Adrenal gland (tissue), 9 donors: ENCODE measurements at regions not wholly inside any gene's neighbourhood (a gene's known extent, or its start where the extent isn't known, plus 50 kb on each side); places are given as distances from the start of the nearest gene placed in this dataset.
"Not testable (repeated sequence)": the region's sequence is repeated elsewhere in the genome, so short reads cannot be mapped to it uniquely, and the experiment has no call there.

Source experiments
- DNase-seq, 7 donors: peaks; one replicate each; pipeline ENCODE4 v3.0.0-alpha.2; 2019 to 2020
- H3K27ac ChIP-seq, 5 donors: fragments of 200-600 bp; sonication (generic) in 4 of 5; 1 replicate in 3 of 5; 2 replicates in 2 of 5; pipeline versions ENCODE4 v1.5.1 to v1.8.0; 2016 to 2020; ENCODE audit warnings: mild to moderate bottlenecking in 1 of 5
- H3K27me3 ChIP-seq: fragments of 200-600 bp; 2 replicates; pipeline ENCODE4 v1.8.0; 2021
- H3K36me3 ChIP-seq, 2 donors: fragments of 200-600 bp; replicated peaks in 1 of 2; 1 replicate in 1 of 2; 2 replicates in 1 of 2; pipeline versions ENCODE4 v1.5.1 to v1.8.0; 2018 to 2022
- H3K4me1 ChIP-seq, 2 donors: fragments of 200-600 bp; replicated peaks in 1 of 2; 1 replicate in 1 of 2; 2 replicates in 1 of 2; pipeline versions ENCODE4 v1.5.1 to v1.8.0; 2018 to 2021
- H3K4me3 ChIP-seq, 4 donors: fragments of 200-600 bp; sonication (generic) in 3 of 4; one replicate each; pipeline ENCODE4 v1.5.1; 2016 to 2018
- H3K9me3 ChIP-seq, 3 donors: fragments of 200-600 bp; sonication (generic) in 1 of 3; replicated peaks in 1 of 3; 1 replicate in 2 of 3; 2 replicates in 1 of 3; pipeline versions ENCODE4 v1.5.1 to v1.8.0; 2016 to 2021
- CTCF ChIP-seq, 6 experiments: fragments of 450-650 bp in 4 of 6; fragments of 200-600 bp in 2 of 6; sonication (generic) in 1 of 6; IDR thresholded peaks; 1 replicate in 5 of 6; 2 replicates in 1 of 6; pipeline versions ENCODE4 v1.5.1 to v1.8.0; 2016 to 2021; ENCODE audit warnings: antibody characterized with exemption in 6 of 6, mild to moderate bottlenecking in 2 of 6, moderate library complexity in 1 of 6
- POLR2A ChIP-seq, 2 donors: fragments of 450-650 bp; IDR thresholded peaks; one replicate each; pipeline ENCODE4 v1.6.1; 2017; ENCODE audit warnings: antibody characterized with exemption in 2 of 2, mild to moderate bottlenecking in 2 of 2, moderate library complexity in 1 of 2
- WGBS, 4 donors: extraction: QIAGEN DNeasy Blood & Tissue Kit in 2 of 4; methylation state at CpG; one replicate each; pipeline versions ENCODE4 v1.1.5 to v1.1.7; 2013 to 2017; 5-methylcytosine and 5-hydroxymethylcytosine counted together
- intact Hi-C, 2 donors: fragments of 100-400 bp; cut with DNase I; formaldehyde crosslinking; loops; one replicate each; pipeline versions ENCODE4 v1.14.1 to v1.15.0; 2022 to 2023
- donor health status: healthy with polysubstance abuse.
- donor health status: Bipolar disorder and iron deficiency.
- donor health status: DM: yes; HTN: yes; CAD: no.
- donor health status: DM: no; HTN: no; CAD: no.
- donor health status: DM: no; HTN: no; CAD: no.

- Histone ChIP-seq H3K4me3 (no peak overlapping the region), H3K27ac (no peak overlapping the region), H3K27me3 (no peaks in the 10 kb centered on the region), H3K9me3 (no peaks in the 10 kb centered on the region), H3K36me3 (no peaks in the 10 kb centered on the region), H3K4me1 (no peaks in the 10 kb centered on the region)
- intact Hi-C loops = no loop called here
- no peak for DNase-seq
- WGBS, 4 donors = 81 to 90% (median 85%) methylated on average over 4 of the region's 4 CpGs
- TF ChIP-seq POLR2A (IDR thresholded peaks at IDR 0.05) (no peak), CTCF (IDR thresholded peaks at IDR 0.05) (no peak)
Measured at GRCh38 chr10:34884272-34884952, 69.3 kb upstream of the PARD3 start.

DNA sequence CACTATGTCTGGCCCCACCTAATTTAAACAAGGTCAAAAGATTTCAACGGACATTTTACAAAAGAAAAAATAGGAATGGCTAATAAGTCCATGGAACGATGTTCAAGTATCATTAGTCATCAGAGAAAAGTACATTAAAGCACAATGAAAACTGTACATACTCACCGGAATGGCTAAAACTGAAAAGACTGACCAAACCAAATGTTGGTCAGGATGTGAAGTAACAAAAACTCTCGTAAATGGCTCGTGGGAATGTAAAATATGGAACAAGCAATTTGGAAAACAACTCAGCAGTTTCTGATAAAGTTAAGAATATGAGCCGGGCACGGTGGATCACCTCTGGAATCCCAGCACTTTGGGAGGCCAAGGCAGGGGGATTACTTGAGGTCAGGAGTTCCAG is 65.7 kb upstream of the PARD3 start:
- TF ChIP-seq POLR2A (IDR thresholded peaks at IDR 0.05) (no peak), CTCF (IDR thresholded peaks at IDR 0.05) (no peak)
- Histone ChIP-seq H3K27ac (no peak overlapping the region), H3K36me3 (no peaks in the 10 kb centered on the region), H3K4me3 (no peak overlapping the region), H3K4me1 (no peaks in the 10 kb centered on the region), H3K27me3 (no peaks in the 10 kb centered on the region), H3K9me3 (no peaks in the 10 kb centered on the region)
- intact Hi-C loops = no loop called here
- 82 to 88% (median 85%) methylated on average over 7 of the region's 7 CpGs for WGBS, 4 donors
- DNase-seq = no peak

GRCh38 chr10:34878651-34879050 is 63.6 kb upstream of the PARD3 start:
- H3K9me3 ChIP-seq, H3K4me3 ChIP-seq, H3K4me1 ChIP-seq, intact Hi-C loops, H3K36me3 ChIP-seq, H3K27ac ChIP-seq, H3K27me3 ChIP-seq, DNase-seq: not testable (repeated sequence)
- WGBS, 4 donors = 84 to 93% (median 88%) methylated on average over 1 of the region's 1 CpG

- Histone ChIP-seq H3K4me1 (no peaks in the 10 kb centered on the region), H3K36me3 (no peaks in the 10 kb centered on the region), H3K9me3 (no peaks in the 10 kb centered on the region), H3K27ac (no peak overlapping the region), H3K27me3 (no peaks in the 10 kb centered on the region), H3K4me3 (no peak overlapping the region)
- TF ChIP-seq POLR2A (IDR thresholded peaks at IDR 0.05) (no peak), CTCF (IDR thresholded peaks at IDR 0.05) (no peak)
- no peak for DNase-seq
- intact Hi-C loops = no loop called here
- 91 to 95% (median 94%) methylated on average over 11 of the region's 11 CpGs for WGBS, 4 donors
Measured at GRCh38 chr10:34875061-34875460, 60.0 kb upstream of the PARD3 start.

DNA sequence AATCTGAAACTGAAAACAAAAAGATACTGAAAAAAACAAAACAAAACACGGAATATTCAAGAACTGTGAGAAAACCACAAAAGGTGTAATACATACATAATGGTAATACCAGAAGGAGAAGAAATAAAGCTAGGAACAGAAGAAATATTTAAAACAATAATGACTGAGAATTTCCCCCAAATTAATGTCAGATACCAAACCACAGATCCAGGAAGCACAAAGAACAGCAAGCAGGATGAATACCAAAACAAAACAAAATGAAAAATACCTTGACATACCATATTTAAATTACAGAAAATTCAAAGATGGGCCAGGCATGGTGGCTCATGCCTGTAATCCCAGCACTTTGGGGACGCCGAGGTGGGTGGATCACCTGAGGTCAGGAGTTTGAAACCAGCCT is 57.7 kb upstream of the PARD3 start:
- Histone ChIP-seq H3K9me3 (no peaks in the 10 kb centered on the region), H3K27ac (no peak overlapping the region), H3K4me1 (no peaks in the 10 kb centered on the region), H3K36me3 (no peaks in the 10 kb centered on the region), H3K4me3 (no peak overlapping the region), H3K27me3 (no peaks in the 10 kb centered on the region)
- TF ChIP-seq POLR2A (IDR thresholded peaks at IDR 0.05) (no peak), CTCF (IDR thresholded peaks at IDR 0.05) (no peak)
- DNase-seq = no peak
- intact Hi-C loops = no loop called here
- WGBS, 4 donors = 88 to 96% (median 91%) methylated on average over 3 of the region's 3 CpGs
